H1 (cell line): ENCODE measurements at regions not wholly inside any gene's neighbourhood (a gene's known extent, or its start where the extent isn't known, plus 50 kb on each side); places are given as distances from the start of the nearest gene placed in this dataset.

Experiments
- CTCF ChIA-PET: fragments of 300-600 bp; sonication (Branson Sonifier 250); formaldehyde crosslinking; loops from one replicate; lab custom pipeline; 2021; ENCODE audit not compliant: partially characterized antibody; lab: Charles Lee
- POLR2A ChIA-PET: fragments of 300-600 bp; sonication (Branson Sonifier 250); formaldehyde crosslinking; loops from one replicate; lab custom pipeline; 2021; ENCODE audit warnings: inconsistent platforms; ENCODE audit not compliant: partially characterized antibody; lab: Charles Lee
- DNase-seq, 2 experiments: peaks; one replicate each; pipeline versions ENCODE4 v3.0.0 to v3.0.0-alpha.2; 2010 to 2022; ENCODE audit warnings: low spot score in 2 of 2, low read depth in 1 of 2, mixed read lengths in 1 of 2
- FAIRE-seq: peaks from 2 replicates; lab custom pipeline; 2011; peaks lifted over from hg19 to GRCh38; lab: Jason Lieb, UNC
- H2AFZ ChIP-seq: 2 replicates; pipeline ENCODE4 v1.8.1; 2012; ENCODE audit warnings: low read length, inconsistent platforms
- H2AK5ac ChIP-seq: 2 replicates; pipeline ENCODE4 v1.6.1; 2013; ENCODE audit warnings: low read depth, low read length
- H2BK120ac ChIP-seq: replicated peaks from 2 replicates; pipeline ENCODE3; 2013; ENCODE audit warnings: low read depth, low read length, inconsistent platforms
- H2BK12ac ChIP-seq: 2 replicates; pipeline ENCODE4 v1.6.1; 2013; ENCODE audit warnings: low read depth, low read length
- H2BK15ac ChIP-seq: 2 replicates; pipeline ENCODE4 v1.6.1; 2013; ENCODE audit warnings: low read length
- H2BK20ac ChIP-seq: 2 replicates; pipeline ENCODE4 v1.6.1; 2013; ENCODE audit warnings: low read length
- H2BK5ac ChIP-seq: 2 replicates; pipeline ENCODE4 v1.6.1; 2013; ENCODE audit warnings: low read depth, low read length
- H3K14ac ChIP-seq: 2 replicates; pipeline ENCODE4 v1.6.1; 2013; ENCODE audit warnings: inconsistent platforms; ENCODE audit not compliant: insufficient read length
- H3K18ac ChIP-seq: 2 replicates; pipeline ENCODE4 v1.6.1; 2013; ENCODE audit warnings: low read length; ENCODE audit errors: extremely low read depth
- H3K23ac ChIP-seq: 2 replicates; pipeline ENCODE4 v1.6.1; 2013; ENCODE audit warnings: inconsistent platforms; ENCODE audit not compliant: insufficient read length
- H3K23me2 ChIP-seq: 2 replicates; pipeline ENCODE4 v1.6.1; 2013; ENCODE audit warnings: low read depth, low read length
- H3K27ac ChIP-seq: 2 replicates; pipeline ENCODE4 v1.6.1; 2011; ENCODE audit warnings: low read depth, low read length, inconsistent platforms
- H3K27me3 ChIP-seq, 4 experiments: replicated peaks in 1 of 4; 1 replicate in 1 of 4; 2 replicates in 3 of 4; pipeline versions ENCODE4 v1.6.1 to v1.8.1; 2011 to 2013; ENCODE audit warnings: low read length in 3 of 4, mild to moderate bottlenecking in 3 of 4, inconsistent platforms in 2 of 4, mixed read lengths in 2 of 4, moderate library complexity in 1 of 4; ENCODE audit not compliant: control insufficient read depth in 3 of 4, insufficient read depth in 3 of 4; ENCODE audit errors: extremely low read depth in 1 of 4
- H3K36me3 ChIP-seq, 4 experiments: 2 replicates each; pipeline versions ENCODE4 v1.6.1 to v1.8.1; 2011 to 2013; ENCODE audit warnings: mild to moderate bottlenecking in 4 of 4, low read length in 3 of 4, moderate library complexity in 2 of 4, control low read depth in 1 of 4, inconsistent platforms in 1 of 4; ENCODE audit not compliant: insufficient read depth in 4 of 4, control insufficient read depth in 2 of 4
- H3K4ac ChIP-seq: replicated peaks from 2 replicates; pipeline ENCODE3; 2013; ENCODE audit warnings: low read length, low read depth, mixed read lengths, inconsistent platforms; ENCODE audit not compliant: insufficient read length
- H3K4me1 ChIP-seq, 4 experiments: replicated peaks in 1 of 4; 1 replicate in 1 of 4; 2 replicates in 3 of 4; pipeline versions ENCODE4 v1.6.1 to v1.8.1; 2011 to 2013; ENCODE audit warnings: low read length in 3 of 4, inconsistent platforms in 2 of 4, mixed read lengths in 1 of 4; ENCODE audit not compliant: insufficient read depth in 4 of 4, control insufficient read depth in 3 of 4
- H3K4me2 ChIP-seq, 2 experiments: 2 replicates each; pipeline versions ENCODE4 v1.6.1 to v1.8.1; 2011 to 2013; ENCODE audit warnings: low read depth in 2 of 2, low read length in 2 of 2, control low read depth in 1 of 2, inconsistent platforms in 1 of 2, mild to moderate bottlenecking in 1 of 2; ENCODE audit not compliant: insufficient read depth in 1 of 2
- H3K4me3 ChIP-seq, 4 experiments: fragments of 200-600, 300-600 bp in 1 of 4; sonication (generic), shearing (Covaris generic), sonication (Bioruptor Twin) in 1 of 4; 2 replicates each; pipeline versions ENCODE4 v1.5.1 to v1.8.1; 2011 to 2016; ENCODE audit warnings: low read length in 4 of 4, low read depth in 3 of 4, control low read depth in 2 of 4, inconsistent platforms in 2 of 4, mild to moderate bottlenecking in 2 of 4, mixed read lengths in 1 of 4, moderate library complexity in 1 of 4; ENCODE audit not compliant: insufficient read depth in 2 of 4; ENCODE audit errors: extremely low read depth in 1 of 4
- H3K56ac ChIP-seq: replicated peaks from 2 replicates; pipeline ENCODE3; 2013; ENCODE audit warnings: low read depth, mild to moderate bottlenecking, mixed read lengths, low read length, inconsistent platforms; ENCODE audit not compliant: insufficient read length
- H3K79me1 ChIP-seq: 2 replicates; pipeline ENCODE4 v1.6.1; 2013; ENCODE audit warnings: low read depth, low read length, control low read depth
- H3K79me2 ChIP-seq, 2 experiments: 2 replicates each; pipeline versions ENCODE4 v1.6.1 to v1.8.1; 2012 to 2013; ENCODE audit warnings: low read length in 2 of 2, mild to moderate bottlenecking in 2 of 2, inconsistent platforms in 1 of 2; ENCODE audit not compliant: insufficient read depth in 2 of 2, control insufficient read depth in 1 of 2
- H3K9ac ChIP-seq, 4 experiments: replicated peaks in 1 of 4; 1 replicate in 1 of 4; 2 replicates in 3 of 4; pipeline versions ENCODE4 v1.6.1 to v1.8.1; 2011 to 2013; ENCODE audit warnings: low read depth in 3 of 4, low read length in 3 of 4, control low read depth in 2 of 4, mild to moderate bottlenecking in 2 of 4, moderate library complexity in 2 of 4, inconsistent platforms in 1 of 4; ENCODE audit errors: extremely low read depth in 1 of 4
- H3K9me3 ChIP-seq, 2 experiments: 2 replicates each; pipeline versions ENCODE4 v1.6.1 to v1.8.1; 2012 to 2013; ENCODE audit warnings: mild to moderate bottlenecking in 2 of 2, moderate library complexity in 2 of 2, control low read depth in 1 of 2, inconsistent platforms in 1 of 2, low read depth in 1 of 2, low read length in 1 of 2, mixed read lengths in 1 of 2; ENCODE audit not compliant: insufficient read depth in 2 of 2
- H4K20me1 ChIP-seq, 2 experiments: replicated peaks in 1 of 2; 2 replicates each; pipeline versions ENCODE3 to v1.8.1; 2011 to 2013; ENCODE audit warnings: inconsistent platforms in 2 of 2, low read length in 2 of 2, mild to moderate bottlenecking in 1 of 2; ENCODE audit not compliant: insufficient read depth in 2 of 2, control insufficient read depth in 1 of 2
- H4K5ac ChIP-seq: 2 replicates; pipeline ENCODE4 v1.6.1; 2013; ENCODE audit warnings: low read length, low read depth, mixed read lengths, inconsistent platforms; ENCODE audit not compliant: insufficient read length
- H4K8ac ChIP-seq: 2 replicates; pipeline ENCODE4 v1.8.0; 2013; ENCODE audit warnings: mild to moderate bottlenecking, moderate library complexity, low read length, inconsistent platforms; ENCODE audit not compliant: insufficient read depth; ENCODE audit errors: extremely low read depth
- H4K91ac ChIP-seq: replicated peaks from 2 replicates; pipeline ENCODE3; 2013; ENCODE audit warnings: low read length, mixed read lengths, inconsistent platforms; ENCODE audit not compliant: insufficient read length
- CBX8 ChIP-seq: fragments of 300-800, 300-1000 bp; sonication (generic); IDR thresholded peaks from 2 replicates; pipeline ENCODE4 v1.7.1; 2016; ENCODE audit warnings: low read depth, low read length, borderline replicate concordance
- CTBP2 ChIP-seq: IDR thresholded peaks from 2 replicates; pipeline ENCODE4 v1.7.0; 2011; ENCODE audit warnings: borderline replicate concordance, mild to moderate bottlenecking, moderate library complexity, mixed read lengths, low read length; ENCODE audit not compliant: insufficient read depth, insufficient read length
- EGR1 ChIP-seq: IDR thresholded peaks from 2 replicates; pipeline ENCODE4 v1.6.1; 2011; ENCODE audit warnings: low read depth, low read length, borderline replicate concordance
- FOSL1 ChIP-seq: IDR thresholded peaks from 2 replicates; pipeline ENCODE4 v1.6.1; 2011; ENCODE audit warnings: mild to moderate bottlenecking, low read depth, low read length, moderate library complexity; ENCODE audit not compliant: insufficient read depth
- KDM4A ChIP-seq: IDR thresholded peaks from one replicate; pipeline ENCODE4 v1.7.1; 2012; ENCODE audit warnings: low read depth, mild to moderate bottlenecking, moderate library complexity, low read length, inconsistent platforms; ENCODE audit not compliant: severe bottlenecking
- MAFK ChIP-seq: IDR thresholded peaks from 2 replicates; pipeline ENCODE4 v1.6.1; 2012; ENCODE audit warnings: low read depth, mild to moderate bottlenecking, improper control_type of control experiment, low read length
- POU5F1 ChIP-seq: IDR thresholded peaks from 2 replicates; pipeline ENCODE4 v1.6.1; 2011; ENCODE audit warnings: low read depth, mild to moderate bottlenecking, low read length, moderate library complexity
- RAD21 ChIP-seq, 2 experiments: IDR thresholded peaks in 1 of 2; conservative IDR thresholded peaks in 1 of 2; 2 replicates each; pipeline ENCODE4 v1.6.1; 2011; ENCODE audit warnings: low read depth in 2 of 2, low read length in 2 of 2, improper control_type of control experiment in 1 of 2, inconsistent platforms in 1 of 2, mild to moderate bottlenecking in 1 of 2, moderate library complexity in 1 of 2
- SIN3A ChIP-seq, 2 experiments: IDR thresholded peaks in 1 of 2; conservative IDR thresholded peaks in 1 of 2; 2 replicates each; pipeline ENCODE4 v1.6.1; 2011 to 2012; ENCODE audit warnings: low read length in 2 of 2, improper control_type of control experiment in 1 of 2, low read depth in 1 of 2, mild to moderate bottlenecking in 1 of 2
- SP2 ChIP-seq: IDR thresholded peaks from 2 replicates; pipeline ENCODE4 v1.6.1; 2012; ENCODE audit warnings: mild to moderate bottlenecking, low read length, inconsistent platforms
- WGBS, 2 experiments: shearing (Covaris generic) in 1 of 2; methylation state at CpG; one replicate each; pipeline versions ENCODE4 v1.1.6 to v1.1.7; 2013 to 2015; ENCODE audit warnings: low lambda C conversion rate in 2 of 2, mixed read lengths in 2 of 2, inconsistent platforms in 1 of 2, low coverage in 1 of 2, missing lambda C conversion rate in 1 of 2; ENCODE audit not compliant: insufficient replicate concordance in 2 of 2, insufficient coverage in 1 of 2, insufficient read length in 1 of 2; ENCODE audit errors: extremely low coverage in 1 of 2, missing lambda C conversion rate in 1 of 2; 5-methylcytosine and 5-hydroxymethylcytosine counted together
- TF ChIP-seq, protein P1 (sequence below), 3 experiments: IDR thresholded peaks; 1 replicate in 2 of 3; 2 replicates in 1 of 3; pipeline versions ENCODE4 v1.5.1 to v1.6.1; 2011; ENCODE audit warnings: low read length in 3 of 3, mild to moderate bottlenecking in 3 of 3, inconsistent platforms in 2 of 3, low read depth in 1 of 3, moderate library complexity in 1 of 3; ENCODE audit not compliant: insufficient read depth in 1 of 3; ENCODE audit errors: control extremely low read depth in 1 of 3

GRCh38 chr4:124450851-124451250 lies 261.7 kb downstream of the ANKRD50 start:
- H3K36me3 ChIP-seq, result 0 out of 8 replicates have a peak, but pooled peaks cover 0 to 10% (median 0%) of the 10 kb centered on the region in 4 experiments
- no peaks in the 10 kb centered on the region for H4K20me1 ChIP-seq
- no peak overlapping the region for H4K8ac ChIP-seq
- FAIRE-seq (no peak), DNase-seq (no peak)
- H2BK12ac ChIP-seq, result no peak overlapping the region
- H2AFZ ChIP-seq, result no peak overlapping the region
- no peaks in the 10 kb centered on the region for H3K27me3 ChIP-seq
- H3K14ac ChIP-seq, result no peak overlapping the region
- ChIA-PET POLR2A (no interaction called here), CTCF (no interaction called here)
- H2BK15ac ChIP-seq, result no peak overlapping the region
- no peak overlapping the region for H3K27ac ChIP-seq
- no peaks in the 10 kb centered on the region for H3K23me2 ChIP-seq
- peaks cover 0 to 5% (median 0%) of the 10 kb centered on the region in 4 experiments; a peak in 2 of 7 replicates for H3K4me1 ChIP-seq
- no peaks in the 10 kb centered on the region for H3K79me1 ChIP-seq
- H3K4me2 ChIP-seq, result no peak overlapping the region
- no peak overlapping the region for H3K4me3 ChIP-seq
- no peak overlapping the region for H4K5ac ChIP-seq
- H3K56ac ChIP-seq, result no peak overlapping the region
- H3K23ac ChIP-seq, result no peak overlapping the region
- H2BK20ac ChIP-seq, result no peak overlapping the region
- H2BK5ac ChIP-seq, result no peak overlapping the region
- no peak overlapping the region for H4K91ac ChIP-seq
- peaks cover 14 to 18% of the 10 kb centered on the region in 2 experiments for H3K9me3 ChIP-seq
- WGBS, 2 experiments, result 87% methylated on average over 2 of the region's 2 CpGs; no CpG with 5 or more reads in 1 of the 2 experiments
- H2BK120ac ChIP-seq, result no peak overlapping the region
- no peak overlapping the region for H3K18ac ChIP-seq
- H3K79me2 ChIP-seq, result no peaks in the 10 kb centered on the region
- H2AK5ac ChIP-seq, result no peak overlapping the region
- no peak overlapping the region for H3K4ac ChIP-seq
- H3K9ac ChIP-seq, result no peak overlapping the region
- no peak for TF ChIP-seq CBX8
- TF ChIP-seq, protein P1, sequence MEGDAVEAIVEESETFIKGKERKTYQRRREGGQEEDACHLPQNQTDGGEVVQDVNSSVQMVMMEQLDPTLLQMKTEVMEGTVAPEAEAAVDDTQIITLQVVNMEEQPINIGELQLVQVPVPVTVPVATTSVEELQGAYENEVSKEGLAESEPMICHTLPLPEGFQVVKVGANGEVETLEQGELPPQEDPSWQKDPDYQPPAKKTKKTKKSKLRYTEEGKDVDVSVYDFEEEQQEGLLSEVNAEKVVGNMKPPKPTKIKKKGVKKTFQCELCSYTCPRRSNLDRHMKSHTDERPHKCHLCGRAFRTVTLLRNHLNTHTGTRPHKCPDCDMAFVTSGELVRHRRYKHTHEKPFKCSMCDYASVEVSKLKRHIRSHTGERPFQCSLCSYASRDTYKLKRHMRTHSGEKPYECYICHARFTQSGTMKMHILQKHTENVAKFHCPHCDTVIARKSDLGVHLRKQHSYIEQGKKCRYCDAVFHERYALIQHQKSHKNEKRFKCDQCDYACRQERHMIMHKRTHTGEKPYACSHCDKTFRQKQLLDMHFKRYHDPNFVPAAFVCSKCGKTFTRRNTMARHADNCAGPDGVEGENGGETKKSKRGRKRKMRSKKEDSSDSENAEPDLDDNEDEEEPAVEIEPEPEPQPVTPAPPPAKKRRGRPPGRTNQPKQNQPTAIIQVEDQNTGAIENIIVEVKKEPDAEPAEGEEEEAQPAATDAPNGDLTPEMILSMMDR (IDR thresholded peaks at IDR 0.05; ENCODE audit: control extremely low read depth in 1 of 3, insufficient read depth in 1 of 3, low read depth in 1 of 3, low read length in 3 of 3), result no peak
- no peak for TF ChIP-seq FOSL1
- TF ChIP-seq SP2, result no peak
- TF ChIP-seq POU5F1, result no peak
- TF ChIP-seq CTBP2, result no peak
- no peak for TF ChIP-seq RAD21 (IDR thresholded peaks at IDR 0.05 in 1 of 2, conservative IDR thresholded peaks at IDR 0.05 in 1 of 2; ENCODE audit: low read depth in 2 of 2, low read length in 2 of 2)
- no peak for TF ChIP-seq SIN3A (conservative IDR thresholded peaks at IDR 0.05 in 1 of 2, IDR thresholded peaks at IDR 0.05 in 1 of 2; ENCODE audit: low read depth in 1 of 2, low read length in 2 of 2)
- no peak for TF ChIP-seq MAFK
- TF ChIP-seq EGR1, result no peak
- TF ChIP-seq KDM4A, result no peak
